ENCODE measurements at regions not wholly inside any gene's neighbourhood (a gene's known extent, or its start where the extent isn't known, plus 50 kb on each side); places are given as distances from the start of the nearest gene placed in this dataset.

DNA sequence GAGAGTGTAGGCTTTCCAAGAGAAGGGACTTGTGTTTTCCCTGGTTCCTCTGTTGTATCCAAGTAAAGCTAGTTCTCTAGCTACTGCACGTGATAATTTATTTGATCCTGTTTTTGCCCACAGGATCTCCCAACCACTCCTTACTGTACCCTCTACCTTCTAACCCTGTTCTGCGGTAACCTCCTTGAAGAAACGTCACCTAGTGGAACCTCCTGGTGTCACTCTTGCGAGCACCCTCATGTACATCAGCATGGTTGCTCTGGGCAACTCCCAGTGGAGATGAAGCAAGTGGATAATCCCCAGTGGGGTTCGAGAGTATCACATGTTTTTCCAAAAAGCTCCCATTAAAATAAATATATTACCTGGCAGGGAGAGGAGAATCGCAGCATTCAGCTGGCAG, 108.9 kb upstream of the CLMP start:
- H3K27me3 ChIP-seq (ENCODE audit: control insufficient read depth, insufficient read depth, low read length) = peaks cover 41% of the 10 kb centered on the region
- H3K4me3 ChIP-seq (ENCODE audit: low read depth, low read length) = no peak overlapping the region
- H3K9me3 ChIP-seq (ENCODE audit: control insufficient read depth, insufficient read depth, low read depth, low read length) = no peaks in the 10 kb centered on the region
- H3K9ac ChIP-seq (ENCODE audit: low read length) = no peak overlapping the region
- no peaks in the 10 kb centered on the region for H3K36me3 ChIP-seq (ENCODE audit: control insufficient read depth, insufficient read depth, low read length)
- no peak overlapping the region for H3K27ac ChIP-seq (ENCODE audit: low read depth, low read length)
- H3K4me1 ChIP-seq (ENCODE audit: control insufficient read depth, insufficient read depth, low read length) = peaks cover 39% of the 10 kb centered on the region

DNA sequence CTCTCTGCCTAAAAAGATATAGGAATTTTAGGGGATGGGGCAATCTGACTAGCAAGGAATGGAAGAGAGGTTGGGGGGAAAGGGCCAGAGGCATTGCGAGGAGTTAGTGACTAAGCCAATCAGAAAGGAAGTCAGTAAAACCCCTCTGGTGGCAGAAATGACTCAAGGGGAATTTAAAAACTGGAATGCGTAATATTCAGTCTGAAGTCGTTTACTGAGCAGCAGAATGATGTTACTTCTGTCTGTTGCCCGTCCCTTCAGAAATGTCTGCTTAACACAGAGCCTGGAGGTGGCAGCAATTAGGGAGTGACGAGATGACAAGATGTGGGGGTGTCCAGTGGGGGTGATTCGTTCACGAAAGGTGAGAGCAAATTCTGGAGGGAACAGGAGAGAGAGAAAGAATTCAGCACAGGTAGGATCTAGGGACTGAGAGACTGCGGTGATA, 107.7 kb upstream of the CLMP start:
- no peak overlapping the region for H3K4me3 ChIP-seq (ENCODE audit: low read depth, low read length)
- peaks cover 41% of the 10 kb centered on the region for H3K27me3 ChIP-seq (ENCODE audit: control insufficient read depth, insufficient read depth, low read length)
- H3K36me3 ChIP-seq (ENCODE audit: control insufficient read depth, insufficient read depth, low read length) = no peaks in the 10 kb centered on the region
- peaks cover 40% of the 10 kb centered on the region for H3K4me1 ChIP-seq (ENCODE audit: control insufficient read depth, insufficient read depth, low read length)
- no peak overlapping the region for H3K27ac ChIP-seq (ENCODE audit: low read depth, low read length)
- no peak overlapping the region for H3K9ac ChIP-seq (ENCODE audit: low read length)
- H3K9me3 ChIP-seq (ENCODE audit: control insufficient read depth, insufficient read depth, low read depth, low read length) = no peaks in the 10 kb centered on the region

DNA sequence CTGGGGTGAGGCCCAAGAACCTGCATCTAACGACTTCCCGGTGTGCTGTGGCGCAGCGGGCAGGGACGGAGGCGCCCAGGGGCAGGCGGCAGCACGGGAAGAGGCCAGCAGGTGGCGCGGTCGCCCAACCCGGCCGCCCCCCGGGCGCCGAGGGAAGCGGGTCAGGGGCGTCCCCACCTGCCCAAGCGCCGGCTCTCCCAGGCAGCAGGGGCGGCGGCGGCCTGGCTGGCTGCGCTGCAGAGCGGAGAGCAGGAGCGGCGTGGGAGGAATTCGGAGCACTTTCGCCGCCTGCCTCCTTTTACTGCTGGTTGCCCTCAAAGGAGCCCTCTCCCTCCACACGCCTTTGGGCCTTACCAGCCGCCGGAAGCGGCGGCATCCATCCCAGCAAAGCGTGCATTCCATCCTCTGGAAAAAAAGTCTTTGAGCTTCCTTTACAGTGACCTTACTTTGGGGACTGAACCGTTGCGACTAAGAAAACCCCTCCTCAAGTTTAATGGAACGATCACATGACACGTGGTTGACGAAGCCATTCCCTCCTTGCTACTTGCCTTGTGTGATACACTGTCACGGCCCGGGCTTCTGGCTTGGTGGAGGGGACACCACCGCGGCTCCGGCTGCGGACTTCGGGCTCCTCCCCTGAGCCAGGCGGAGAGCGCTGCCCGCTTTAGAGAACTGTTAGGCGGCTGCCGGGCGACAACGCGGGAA, 106.8 kb upstream of the CLMP start:
- H3K27ac ChIP-seq (ENCODE audit: low read depth, low read length) = no peak overlapping the region
- H3K9ac ChIP-seq (ENCODE audit: low read length) = peak overlapping the region; percentile 25

DNA sequence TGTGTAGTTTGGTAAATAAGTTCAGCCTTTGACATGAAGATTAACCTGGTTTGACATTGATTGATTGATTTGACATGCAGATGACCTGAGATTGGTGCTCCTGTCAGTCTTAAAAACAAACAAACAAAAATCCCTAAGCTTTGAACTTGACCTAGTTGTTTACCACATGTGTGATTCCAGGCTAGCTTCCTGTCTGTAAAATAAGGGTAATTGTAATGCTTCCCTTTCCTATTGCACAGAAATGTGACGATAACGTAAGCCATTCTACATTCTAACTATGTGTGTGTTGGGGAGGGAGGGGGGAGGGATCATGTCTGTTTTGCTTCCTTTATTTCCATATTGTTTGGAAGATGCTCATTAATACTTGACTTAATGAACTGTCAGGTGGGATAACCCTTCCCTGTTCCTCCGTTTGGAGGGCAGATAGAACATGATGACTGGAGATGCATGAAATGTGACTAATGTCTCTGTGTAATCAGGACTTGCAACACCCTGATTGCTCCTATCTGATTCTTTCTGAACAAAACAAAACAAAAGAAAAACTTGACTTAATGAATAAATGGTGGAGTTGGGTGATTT, 106.1 kb upstream of the CLMP start:
- peaks cover 41% of the 10 kb centered on the region for H3K27me3 ChIP-seq (ENCODE audit: control insufficient read depth, insufficient read depth, low read length)
- H3K4me1 ChIP-seq (ENCODE audit: control insufficient read depth, insufficient read depth, low read length) = peaks cover 36% of the 10 kb centered on the region
- H3K36me3 ChIP-seq (ENCODE audit: control insufficient read depth, insufficient read depth, low read length) = no peaks in the 10 kb centered on the region
- H3K4me3 ChIP-seq (ENCODE audit: low read depth, low read length) = no peak overlapping the region
- no peak overlapping the region for H3K9ac ChIP-seq (ENCODE audit: low read length)
- no peak overlapping the region for H3K27ac ChIP-seq (ENCODE audit: low read depth, low read length)
- H3K9me3 ChIP-seq (ENCODE audit: control insufficient read depth, insufficient read depth, low read depth, low read length) = no peaks in the 10 kb centered on the region

More for the DNA sequence above, 106.8 kb upstream of the CLMP start:
- H3K9me3 ChIP-seq (ENCODE audit: control insufficient read depth, insufficient read depth, low read depth, low read length) = no peaks in the 10 kb centered on the region
- peak overlapping the region; percentile 60 for H3K4me3 ChIP-seq (ENCODE audit: low read depth, low read length)
- H3K36me3 ChIP-seq (ENCODE audit: control insufficient read depth, insufficient read depth, low read length) = no peaks in the 10 kb centered on the region
- H3K27me3 ChIP-seq (ENCODE audit: control insufficient read depth, insufficient read depth, low read length) = peaks cover 41% of the 10 kb centered on the region
- H3K4me1 ChIP-seq (ENCODE audit: control insufficient read depth, insufficient read depth, low read length) = peaks cover 36% of the 10 kb centered on the region

DNA sequence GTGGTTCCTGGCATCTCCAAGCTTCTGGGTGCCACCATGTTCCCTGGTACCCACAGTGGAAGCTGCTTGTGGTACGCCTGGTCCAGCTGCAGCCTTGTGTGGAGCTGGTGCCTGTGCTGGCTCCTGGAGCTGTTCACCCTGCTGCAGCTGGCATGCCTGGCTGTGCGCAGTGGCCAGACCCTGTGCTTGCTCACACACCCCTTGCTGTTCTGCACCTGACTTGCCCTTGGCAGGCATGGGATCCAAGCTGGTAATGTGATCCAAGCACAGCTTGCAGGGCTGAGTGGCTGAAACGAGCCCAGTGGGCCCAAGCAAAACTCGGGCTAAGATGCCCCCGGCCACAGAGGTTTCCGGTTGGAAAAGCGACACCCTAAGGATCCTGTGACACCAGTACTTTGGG, 104.7 kb upstream of the CLMP start:
- H3K9me3 ChIP-seq (ENCODE audit: control insufficient read depth, insufficient read depth, low read depth, low read length) = no peaks in the 10 kb centered on the region
- H3K27ac ChIP-seq (ENCODE audit: low read depth, low read length) = no peak overlapping the region
- no peak overlapping the region for H3K9ac ChIP-seq (ENCODE audit: low read length)
- H3K4me3 ChIP-seq (ENCODE audit: low read depth, low read length) = no peak overlapping the region
- H3K36me3 ChIP-seq (ENCODE audit: control insufficient read depth, insufficient read depth, low read length) = no peaks in the 10 kb centered on the region
- peaks cover 41% of the 10 kb centered on the region for H3K27me3 ChIP-seq (ENCODE audit: control insufficient read depth, insufficient read depth, low read length)
- peaks cover 29% of the 10 kb centered on the region for H3K4me1 ChIP-seq (ENCODE audit: control insufficient read depth, insufficient read depth, low read length)

DNA sequence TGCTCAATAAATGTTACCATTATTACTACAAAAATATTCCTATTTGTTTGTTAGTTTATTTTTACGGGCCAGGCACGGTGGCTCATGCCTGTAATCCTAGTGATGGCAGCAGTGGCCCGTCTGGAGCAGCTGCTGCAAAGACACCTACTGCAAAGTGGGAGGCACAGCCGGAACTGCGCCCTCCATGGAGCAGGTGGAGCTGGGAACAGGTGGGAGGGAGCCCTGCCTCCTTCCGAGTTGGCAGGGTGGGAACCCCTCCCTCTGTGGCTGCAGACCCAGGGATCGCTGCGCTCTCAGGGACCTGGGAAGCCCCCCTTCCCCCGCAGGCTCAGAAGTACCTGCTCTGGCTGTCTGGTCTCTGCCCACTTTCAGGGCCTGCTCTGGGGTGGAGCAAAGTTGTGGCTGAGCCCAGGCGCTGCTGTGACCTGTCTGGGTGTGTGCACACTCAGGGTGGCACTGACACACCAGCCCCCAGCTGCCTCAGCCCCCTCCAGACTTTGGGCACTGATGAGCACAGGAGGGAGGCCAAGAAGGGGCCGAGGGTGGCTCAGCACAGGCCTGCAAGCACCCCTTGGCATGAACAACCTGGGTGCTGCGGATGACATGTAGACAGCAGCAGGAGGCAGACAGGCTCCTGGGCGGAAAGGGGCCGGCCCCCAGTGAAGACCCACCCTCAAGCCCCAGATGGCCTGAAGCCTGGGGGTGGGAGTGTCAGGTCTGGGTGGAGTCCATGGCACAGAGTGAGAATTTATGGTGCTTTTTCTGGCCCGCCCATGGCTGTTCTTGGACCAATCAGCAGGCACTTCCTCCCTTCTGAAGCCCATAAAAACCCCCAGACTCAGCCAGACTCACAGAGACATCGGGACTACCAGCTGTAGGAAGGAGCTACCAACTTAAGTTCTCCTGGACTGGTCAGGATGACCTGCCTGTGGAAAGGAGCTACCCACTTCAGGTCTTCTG, 103.7 kb upstream of the CLMP start:
- Histone ChIP-seq H3K9ac (ENCODE audit: low read length) (no peak overlapping the region), H3K27me3 (ENCODE audit: control insufficient read depth, insufficient read depth, low read length) (peaks cover 32% of the 10 kb centered on the region), H3K9me3 (ENCODE audit: control insufficient read depth, insufficient read depth, low read depth, low read length) (no peaks in the 10 kb centered on the region), H3K36me3 (ENCODE audit: control insufficient read depth, insufficient read depth, low read length) (no peaks in the 10 kb centered on the region), H3K4me3 (ENCODE audit: low read depth, low read length) (no peak overlapping the region), H3K4me1 (ENCODE audit: control insufficient read depth, insufficient read depth, low read length) (peaks cover 27% of the 10 kb centered on the region), H3K27ac (ENCODE audit: low read depth, low read length) (no peak overlapping the region)

DNA sequence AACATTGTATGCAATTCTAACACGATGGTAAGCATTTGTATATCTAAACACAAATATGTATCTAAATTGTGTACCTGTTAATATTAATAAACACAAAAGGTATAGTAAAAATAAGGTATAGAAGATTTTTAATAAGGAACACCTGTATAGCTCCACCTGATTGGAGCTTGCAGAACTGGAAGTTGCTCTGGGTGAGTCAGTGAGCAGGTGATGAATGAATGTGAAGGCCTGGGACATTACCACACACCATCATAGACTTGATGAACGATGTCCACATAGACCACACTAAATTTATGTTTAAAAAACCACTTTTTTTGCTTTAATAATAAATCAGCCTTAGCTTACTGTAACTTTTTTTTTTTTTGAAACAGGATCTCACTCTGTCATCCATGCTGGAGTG, 97.6 kb upstream of the CLMP start:
- Histone ChIP-seq H3K4me1 (ENCODE audit: control insufficient read depth, insufficient read depth, low read length) (no peaks in the 10 kb centered on the region), H3K9me3 (ENCODE audit: control insufficient read depth, insufficient read depth, low read depth, low read length) (no peaks in the 10 kb centered on the region), H3K4me3 (ENCODE audit: low read depth, low read length) (no peak overlapping the region), H3K9ac (ENCODE audit: low read length) (no peak overlapping the region), H3K36me3 (ENCODE audit: control insufficient read depth, insufficient read depth, low read length) (no peaks in the 10 kb centered on the region), H3K27me3 (ENCODE audit: control insufficient read depth, insufficient read depth, low read length) (no peaks in the 10 kb centered on the region), H3K27ac (ENCODE audit: low read depth, low read length) (no peak overlapping the region)

DNA sequence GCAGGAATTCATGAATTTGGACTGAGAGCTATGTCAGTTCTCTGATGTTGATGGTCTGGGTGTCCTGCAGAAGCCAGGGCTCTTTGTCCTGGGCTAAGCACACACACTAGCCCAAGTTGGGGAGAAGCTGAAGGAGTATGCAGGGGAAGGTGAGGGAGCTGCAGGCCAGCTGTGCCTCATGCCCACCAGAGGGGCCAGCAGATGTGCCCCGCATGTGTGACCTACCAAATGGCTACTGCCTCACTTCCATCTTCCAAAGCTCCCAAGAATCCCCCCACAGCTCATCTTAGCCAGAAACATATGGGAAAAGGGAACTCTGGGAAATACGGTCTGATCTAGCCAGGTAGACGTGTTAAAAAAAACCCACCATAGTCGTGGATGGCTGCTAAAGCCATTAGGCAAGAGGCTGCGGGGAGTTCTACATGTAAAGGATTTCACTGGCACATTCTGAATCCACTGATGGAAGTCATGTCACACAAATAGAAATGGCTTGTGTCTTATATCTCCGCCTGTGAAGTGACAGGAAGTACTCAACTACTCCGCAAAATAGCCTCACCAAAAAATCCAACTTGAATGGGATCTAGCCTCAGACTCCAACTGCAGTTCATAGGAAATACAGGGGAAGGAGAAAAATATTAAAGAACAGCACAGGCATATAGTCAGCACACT, 96.3 kb upstream of the CLMP start:
- Histone ChIP-seq H3K9me3 (ENCODE audit: control insufficient read depth, insufficient read depth, low read depth, low read length) (no peaks in the 10 kb centered on the region), H3K27ac (ENCODE audit: low read depth, low read length) (no peak overlapping the region), H3K27me3 (ENCODE audit: control insufficient read depth, insufficient read depth, low read length) (no peaks in the 10 kb centered on the region), H3K4me3 (ENCODE audit: low read depth, low read length) (no peak overlapping the region), H3K4me1 (ENCODE audit: control insufficient read depth, insufficient read depth, low read length) (no peaks in the 10 kb centered on the region), H3K9ac (ENCODE audit: low read length) (no peak overlapping the region), H3K36me3 (ENCODE audit: control insufficient read depth, insufficient read depth, low read length) (no peaks in the 10 kb centered on the region)

DNA sequence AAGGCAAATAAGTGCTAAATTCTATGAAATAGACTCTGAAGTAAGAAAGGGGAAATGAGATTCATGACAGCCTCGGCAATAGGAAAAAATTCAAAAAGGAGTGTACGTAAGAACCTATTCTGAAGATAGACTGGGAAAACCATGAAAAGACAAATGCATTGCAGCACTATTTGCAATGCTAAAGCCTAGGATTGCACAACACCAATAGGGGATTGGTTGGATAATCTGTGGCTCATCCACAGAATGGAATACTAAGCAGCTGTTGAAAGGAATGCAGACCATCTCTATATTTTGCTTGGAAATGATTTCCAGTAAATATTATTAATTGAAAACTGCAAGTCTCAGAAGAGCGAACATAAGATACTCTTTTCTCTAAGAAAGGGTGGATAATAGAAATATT, 91.7 kb upstream of the CLMP start:
- no peak overlapping the region for H3K9ac ChIP-seq (ENCODE audit: low read length)
- no peaks in the 10 kb centered on the region for H3K4me1 ChIP-seq (ENCODE audit: control insufficient read depth, insufficient read depth, low read length)
- no peak overlapping the region for H3K4me3 ChIP-seq (ENCODE audit: low read depth, low read length)
- H3K9me3 ChIP-seq (ENCODE audit: control insufficient read depth, insufficient read depth, low read depth, low read length) = no peaks in the 10 kb centered on the region
- no peak overlapping the region for H3K27ac ChIP-seq (ENCODE audit: low read depth, low read length)
- H3K27me3 ChIP-seq (ENCODE audit: control insufficient read depth, insufficient read depth, low read length) = no peaks in the 10 kb centered on the region; the same call in 1 of the 2 replicates
- no peaks in the 10 kb centered on the region for H3K36me3 ChIP-seq (ENCODE audit: control insufficient read depth, insufficient read depth, low read length)

DNA sequence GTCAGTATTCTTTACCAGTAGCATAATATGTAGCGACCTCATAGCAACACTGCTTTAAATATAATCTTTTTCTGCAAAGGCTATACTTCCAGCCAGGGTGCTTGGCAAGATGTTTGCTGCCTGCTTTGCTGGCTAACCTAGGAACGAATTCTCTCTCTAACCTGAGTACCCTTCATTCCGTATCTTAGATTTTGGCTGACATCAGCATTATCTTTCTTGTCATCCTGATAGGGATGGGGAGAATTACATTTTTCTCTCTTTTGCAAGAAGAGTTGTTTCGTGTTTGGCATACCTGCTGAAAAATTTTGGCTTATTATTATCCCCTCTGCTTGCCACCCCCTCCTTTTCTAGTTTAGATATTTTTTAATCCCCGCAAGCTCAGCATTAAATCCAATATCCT, 91.2 kb upstream of the CLMP start:
- H3K27ac ChIP-seq (ENCODE audit: low read depth, low read length) = no peak overlapping the region
- no peaks in the 10 kb centered on the region; the same call in 1 of the 2 replicates for H3K27me3 ChIP-seq (ENCODE audit: control insufficient read depth, insufficient read depth, low read length)
- H3K4me1 ChIP-seq (ENCODE audit: control insufficient read depth, insufficient read depth, low read length) = no peaks in the 10 kb centered on the region
- H3K36me3 ChIP-seq (ENCODE audit: control insufficient read depth, insufficient read depth, low read length) = no peaks in the 10 kb centered on the region
- H3K4me3 ChIP-seq (ENCODE audit: low read depth, low read length) = no peak overlapping the region
- H3K9me3 ChIP-seq (ENCODE audit: control insufficient read depth, insufficient read depth, low read depth, low read length) = no peaks in the 10 kb centered on the region
- no peak overlapping the region for H3K9ac ChIP-seq (ENCODE audit: low read length)
